OCI-LY1 (cell line): ENCODE measurements at regions not wholly inside any gene's neighbourhood (a gene's known extent, or its start where the extent isn't known, plus 50 kb on each side); places are given as distances from the start of the nearest gene placed in this dataset.
"Not testable (repeated sequence)": the region's sequence is repeated elsewhere in the genome, so short reads cannot be mapped to it uniquely, and the experiment has no call there.

ENCODE experiments used
- H2AFZ ChIP-seq: fragments of 200-600 bp; sonication (generic), shearing (Covaris generic); 2 replicates; pipeline ENCODE4 v1.6.0; 2014; ENCODE audit warnings: antibody characterized with exemption, mild to moderate bottlenecking, low read length
- H3F3A ChIP-seq: fragments of 200-600 bp; sonication (generic), shearing (Covaris generic); 2 replicates; pipeline ENCODE4 v1.6.0; 2014; ENCODE audit warnings: mild to moderate bottlenecking, antibody characterized with exemption, low read length, moderate library complexity; ENCODE audit not compliant: insufficient read depth
- H3K27ac ChIP-seq: fragments of 200-600 bp; sonication (generic); 2 replicates; pipeline ENCODE4 v1.5.1; 2014; ENCODE audit warnings: low read length, mixed run types, mild to moderate bottlenecking, low read depth; ENCODE audit not compliant: poor library complexity, severe bottlenecking
- H3K27me3 ChIP-seq: fragments of 200-600 bp; sonication (generic); 2 replicates; pipeline ENCODE4 v1.6.0; 2014; ENCODE audit warnings: antibody characterized with exemption, mild to moderate bottlenecking, low read length, moderate library complexity; ENCODE audit not compliant: insufficient read depth
- H3K36me3 ChIP-seq: fragments of 200-600 bp; sonication (generic); 2 replicates; pipeline ENCODE4 v1.6.1; 2014; ENCODE audit warnings: mild to moderate bottlenecking, antibody characterized with exemption, low read length, moderate library complexity, mixed read lengths; ENCODE audit not compliant: insufficient read depth
- H3K4me1 ChIP-seq: fragments of 200-600 bp; sonication (generic); 2 replicates; pipeline ENCODE4 v1.5.1; 2014; ENCODE audit warnings: mild to moderate bottlenecking, low read length, moderate library complexity; ENCODE audit not compliant: insufficient read depth, severe bottlenecking
- H3K4me2 ChIP-seq: fragments of 200-600 bp; sonication (generic), shearing (Covaris generic); 2 replicates; pipeline ENCODE4 v1.6.1; 2014; ENCODE audit warnings: low read length
- H3K4me3 ChIP-seq: fragments of 200-600 bp; sonication (generic); 2 replicates; pipeline ENCODE4 v1.5.1; 2014; ENCODE audit warnings: low read length, low read depth, mild to moderate bottlenecking, mixed read lengths; ENCODE audit not compliant: poor library complexity, severe bottlenecking
- H3K79me2 ChIP-seq: fragments of 200-600 bp; shearing (Covaris generic); 2 replicates; pipeline ENCODE4 v1.6.1; 2016; ENCODE audit warnings: mixed run types, low read length, mixed read lengths; ENCODE audit not compliant: insufficient read depth
- H3K9ac ChIP-seq: fragments of 200-600 bp; sonication (generic), shearing (Covaris generic); 2 replicates; pipeline ENCODE4 v1.6.1; 2014; ENCODE audit warnings: mild to moderate bottlenecking, low read length, mixed read lengths
- H3K9me2 ChIP-seq: fragments of 200-600 bp; sonication (generic), shearing (Covaris generic); 2 replicates; pipeline ENCODE4 v1.6.1; 2014; ENCODE audit warnings: low read depth, mild to moderate bottlenecking, low read length, mixed read lengths
- H3K9me3 ChIP-seq: fragments of 200-600 bp; shearing (Covaris generic); 2 replicates; pipeline ENCODE4 v1.6.1; 2014; ENCODE audit warnings: low read length, mixed read lengths
- H4K20me1 ChIP-seq: fragments of 200-600 bp; sonication (generic), shearing (Covaris generic); 2 replicates; pipeline ENCODE4 v1.6.0; 2016; ENCODE audit warnings: mild to moderate bottlenecking, low read length; ENCODE audit not compliant: insufficient read depth
- CTCF ChIP-seq: fragments of 200-600 bp; sonication (generic), shearing (Covaris generic); IDR thresholded peaks from 2 replicates; pipeline ENCODE4 v1.5.1; 2017; ENCODE audit warnings: mild to moderate bottlenecking, antibody characterized with exemption, low read length, moderate library complexity, mixed read lengths
- EZH2 ChIP-seq: fragments of 200-600 bp; sonication (generic), shearing (Covaris generic); IDR thresholded peaks from 2 replicates; pipeline ENCODE4 v1.8.0; 2017; ENCODE audit warnings: borderline replicate concordance, mixed run types, mild to moderate bottlenecking, antibody characterized with exemption, low read length, moderate library complexity, mixed read lengths

- Histone ChIP-seq H3K4me2 (no peak overlapping the region), H3F3A (no peaks in the 10 kb centered on the region), H3K27me3 (no peaks in the 10 kb centered on the region), H3K4me1 (peaks cover 3% of the 10 kb centered on the region), H3K4me3 (no peak overlapping the region), H3K79me2 (no peaks in the 10 kb centered on the region), H3K9ac (no peak overlapping the region), H4K20me1 (no peaks in the 10 kb centered on the region), H3K27ac (no peak overlapping the region), H3K9me2 (no peaks in the 10 kb centered on the region), H3K9me3 (no peaks in the 10 kb centered on the region), H3K36me3 (no peaks in the 10 kb centered on the region), H2AFZ (no peak overlapping the region)
- TF ChIP-seq EZH2 (no peak), CTCF (no peak)
These were observed 60.4 kb upstream of the SEC11C start for GRCh38 chr18:59079264-59079663.

GRCh38 chr18:59079687-59080501 is 59.8 kb upstream of the SEC11C start:
- not testable (repeated sequence) for H3K9me3 ChIP-seq, H3K27ac ChIP-seq, H3K9me2 ChIP-seq, H3K4me3 ChIP-seq, H3F3A ChIP-seq, H3K36me3 ChIP-seq, H2AFZ ChIP-seq, H4K20me1 ChIP-seq, H3K27me3 ChIP-seq, H3K9ac ChIP-seq, H3K4me2 ChIP-seq, H3K79me2 ChIP-seq, H3K4me1 ChIP-seq

GRCh38 chr18:59083136-59083818 is 56.4 kb upstream of the SEC11C start:
- Histone ChIP-seq H2AFZ (no peak overlapping the region), H3K36me3 (no peaks in the 10 kb centered on the region), H3K79me2 (no peaks in the 10 kb centered on the region), H3F3A (no peaks in the 10 kb centered on the region), H3K4me1 (peaks cover 3% of the 10 kb centered on the region), H3K4me2 (no peak overlapping the region), H3K9me2 (no peaks in the 10 kb centered on the region), H3K9me3 (no peaks in the 10 kb centered on the region), H4K20me1 (no peaks in the 10 kb centered on the region), H3K9ac (no peak overlapping the region), H3K27ac (no peak overlapping the region), H3K4me3 (no peak overlapping the region), H3K27me3 (no peaks in the 10 kb centered on the region)
- TF ChIP-seq CTCF (no peak), EZH2 (no peak)
